ENCODE measurements at regions not wholly inside any gene's neighbourhood (a gene's known extent, or its start where the extent isn't known, plus 50 kb on each side); places are given as distances from the start of the nearest gene placed in this dataset.

DNA sequence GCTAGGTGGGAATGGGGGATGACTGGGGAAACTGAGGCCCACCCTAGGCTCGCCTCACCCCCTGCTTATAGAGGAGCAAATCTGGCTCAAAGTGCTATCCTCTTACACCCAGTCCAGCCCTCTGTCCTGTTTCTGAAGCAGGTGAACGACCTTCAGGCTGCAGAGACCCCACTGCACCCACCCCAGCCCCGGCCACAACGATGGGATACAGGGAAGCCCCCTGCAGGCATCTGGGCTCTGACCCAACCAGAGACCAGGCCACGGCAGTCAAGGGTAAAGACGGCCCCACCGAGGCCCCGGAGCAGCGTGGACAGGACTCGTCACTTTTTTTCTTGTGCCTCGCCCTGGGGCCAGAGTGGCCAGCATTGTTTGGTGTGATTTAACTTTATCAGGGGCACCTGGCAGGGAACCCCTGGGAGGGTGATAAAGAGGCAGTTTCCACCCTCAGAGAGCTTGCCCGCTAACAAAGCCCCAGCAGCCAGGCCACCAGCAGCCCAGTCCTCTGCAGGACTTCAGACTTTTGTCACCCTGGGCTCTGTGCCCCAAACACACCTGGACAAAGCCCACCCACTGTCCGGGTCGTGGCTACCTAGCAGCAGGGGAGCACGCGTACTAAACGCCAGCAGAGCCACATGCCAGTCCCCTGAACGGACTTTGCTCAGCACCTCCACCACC, 612.6 kb downstream of the TBC1D22A start:
- DNase-seq (ENCODE audit: insufficient read length, low spot score) (no peak), FAIRE-seq (no peak)
- TF ChIP-seq TAF1 (IDR thresholded peaks at IDR 0.05; ENCODE audit: low read depth, low read length) = no peak
- no peak for TF ChIP-seq POU2F2 (IDR thresholded peaks at IDR 0.05; ENCODE audit: low read depth, low read length)
- TF ChIP-seq PAX5 (IDR thresholded peaks at IDR 0.05; ENCODE audit: insufficient read depth, low read length, severe bottlenecking) = no peak
- no peak for TF ChIP-seq SPI1 (IDR thresholded peaks at IDR 0.05; ENCODE audit: low read depth, low read length)
- TF ChIP-seq POLR2A (IDR thresholded peaks at IDR 0.05; ENCODE audit: low read depth, low read length) = no peak
- TF ChIP-seq POLR2AphosphoS5 (IDR thresholded peaks at IDR 0.05; ENCODE audit: low read depth, low read length) = no peak

GRCh38 chr22:47374273-47374771, 611.9 kb downstream of the TBC1D22A start:
- FAIRE-seq = no peak
- no peak for DNase-seq (ENCODE audit: insufficient read length, low spot score)
- TF ChIP-seq SPI1 (IDR thresholded peaks at IDR 0.05; ENCODE audit: low read depth, low read length) (no peak), PAX5 (IDR thresholded peaks at IDR 0.05; ENCODE audit: insufficient read depth, low read length, severe bottlenecking) (no peak), POU2F2 (IDR thresholded peaks at IDR 0.05; ENCODE audit: low read depth, low read length) (no peak)

DNA sequence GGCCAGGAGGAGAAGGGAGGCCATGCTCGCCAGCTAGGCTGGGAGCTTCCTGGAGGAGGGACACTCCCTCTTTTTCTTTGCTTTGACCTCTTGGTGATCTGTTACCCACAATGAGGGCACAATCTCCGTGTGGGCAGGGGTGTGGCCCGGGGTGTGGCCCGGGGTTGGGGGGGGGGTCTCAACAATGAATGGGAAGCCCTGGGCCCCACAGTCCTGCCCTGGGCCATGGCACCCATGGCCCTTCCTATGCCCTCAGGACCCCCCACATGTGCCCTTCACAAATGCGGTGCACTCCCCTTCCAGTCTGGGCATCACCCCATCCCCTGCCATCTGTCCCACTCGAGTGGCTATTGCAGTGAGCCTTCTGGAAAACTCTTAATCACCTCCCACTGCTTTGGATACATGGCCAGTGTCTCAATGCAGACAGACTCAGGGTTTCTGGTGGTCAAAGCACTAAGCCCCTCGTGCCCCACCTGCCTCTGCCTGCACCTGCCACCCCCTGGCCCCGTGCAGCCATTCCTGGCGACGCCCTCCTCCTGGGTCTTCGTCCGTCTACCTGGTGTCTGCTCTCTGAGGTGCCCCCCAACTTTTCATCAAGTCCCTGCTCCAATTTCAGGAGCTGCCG, 611.3 kb downstream of the TBC1D22A start:
- no peak for DNase-seq (ENCODE audit: insufficient read length, low spot score)
- TF ChIP-seq POLR2A (IDR thresholded peaks at IDR 0.05; ENCODE audit: low read depth, low read length) = no peak
- TF ChIP-seq POLR2AphosphoS5 (IDR thresholded peaks at IDR 0.05; ENCODE audit: low read depth, low read length) = no peak
- FAIRE-seq = no peak

DNA sequence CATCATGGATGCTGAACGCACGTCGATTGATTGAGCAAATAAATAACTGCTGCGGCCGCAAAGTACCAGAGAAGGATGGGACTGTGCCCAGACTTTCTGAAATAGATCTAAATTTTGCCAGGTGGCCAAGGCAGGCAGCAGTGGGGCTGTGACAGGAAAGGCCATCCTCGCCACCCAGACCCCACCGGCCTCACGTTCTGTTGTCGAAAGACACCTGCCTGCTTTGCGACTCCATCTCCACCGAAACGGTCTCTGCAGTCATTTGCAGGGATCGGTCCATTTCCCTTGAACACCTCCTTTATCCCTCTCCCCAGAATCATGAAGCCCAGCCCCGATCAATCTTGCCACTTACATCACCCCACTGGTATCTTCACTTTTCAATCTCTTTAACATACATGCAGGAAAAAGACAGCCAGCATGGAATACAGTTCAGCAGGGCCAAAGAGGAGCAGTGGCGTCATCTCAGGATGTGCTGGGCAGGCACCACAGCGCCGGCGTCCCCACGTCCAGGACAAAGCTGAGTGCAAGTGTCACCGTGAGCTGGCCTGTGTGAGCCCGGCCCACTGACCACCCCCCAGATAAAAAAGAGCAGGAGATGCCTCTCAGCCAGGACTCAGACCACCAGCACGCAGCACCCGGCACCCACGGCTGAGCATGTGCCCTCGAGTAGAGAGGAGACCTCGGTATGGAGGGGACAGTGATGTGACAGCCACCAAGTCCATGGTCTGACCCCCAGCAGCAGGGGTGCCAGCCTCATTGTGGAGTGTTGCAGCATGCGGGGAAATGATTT, 610.3 kb downstream of the TBC1D22A start:
- no peak for FAIRE-seq
- DNase-seq (ENCODE audit: insufficient read length, low spot score) = no peak
- TF ChIP-seq PAX5 (IDR thresholded peaks at IDR 0.05; ENCODE audit: insufficient read depth, low read length, severe bottlenecking) (no peak), SPI1 (IDR thresholded peaks at IDR 0.05; ENCODE audit: low read depth, low read length) (no peak), POU2F2 (IDR thresholded peaks at IDR 0.05; ENCODE audit: low read depth, low read length) (no peak), POLR2A (IDR thresholded peaks at IDR 0.05; ENCODE audit: low read depth, low read length) (no peak), POLR2AphosphoS5 (IDR thresholded peaks at IDR 0.05; ENCODE audit: low read depth, low read length) (no peak), TAF1 (IDR thresholded peaks at IDR 0.05; ENCODE audit: low read depth, low read length) (no peak)

- no peak for FAIRE-seq
- no peak for DNase-seq (ENCODE audit: insufficient read length, low spot score)
- TF ChIP-seq POLR2A (IDR thresholded peaks at IDR 0.05; ENCODE audit: low read depth, low read length) (no peak), POLR2AphosphoS5 (IDR thresholded peaks at IDR 0.05; ENCODE audit: low read depth, low read length) (no peak), SPI1 (IDR thresholded peaks at IDR 0.05; ENCODE audit: low read depth, low read length) (no peak), PAX5 (IDR thresholded peaks at IDR 0.05; ENCODE audit: insufficient read depth, low read length, severe bottlenecking) (no peak), TAF1 (IDR thresholded peaks at IDR 0.05; ENCODE audit: low read depth, low read length) (no peak), POU2F2 (IDR thresholded peaks at IDR 0.05; ENCODE audit: low read depth, low read length) (no peak)
Observed at GRCh38 chr22:47372111-47372581, 609.7 kb downstream of the TBC1D22A start.

DNA sequence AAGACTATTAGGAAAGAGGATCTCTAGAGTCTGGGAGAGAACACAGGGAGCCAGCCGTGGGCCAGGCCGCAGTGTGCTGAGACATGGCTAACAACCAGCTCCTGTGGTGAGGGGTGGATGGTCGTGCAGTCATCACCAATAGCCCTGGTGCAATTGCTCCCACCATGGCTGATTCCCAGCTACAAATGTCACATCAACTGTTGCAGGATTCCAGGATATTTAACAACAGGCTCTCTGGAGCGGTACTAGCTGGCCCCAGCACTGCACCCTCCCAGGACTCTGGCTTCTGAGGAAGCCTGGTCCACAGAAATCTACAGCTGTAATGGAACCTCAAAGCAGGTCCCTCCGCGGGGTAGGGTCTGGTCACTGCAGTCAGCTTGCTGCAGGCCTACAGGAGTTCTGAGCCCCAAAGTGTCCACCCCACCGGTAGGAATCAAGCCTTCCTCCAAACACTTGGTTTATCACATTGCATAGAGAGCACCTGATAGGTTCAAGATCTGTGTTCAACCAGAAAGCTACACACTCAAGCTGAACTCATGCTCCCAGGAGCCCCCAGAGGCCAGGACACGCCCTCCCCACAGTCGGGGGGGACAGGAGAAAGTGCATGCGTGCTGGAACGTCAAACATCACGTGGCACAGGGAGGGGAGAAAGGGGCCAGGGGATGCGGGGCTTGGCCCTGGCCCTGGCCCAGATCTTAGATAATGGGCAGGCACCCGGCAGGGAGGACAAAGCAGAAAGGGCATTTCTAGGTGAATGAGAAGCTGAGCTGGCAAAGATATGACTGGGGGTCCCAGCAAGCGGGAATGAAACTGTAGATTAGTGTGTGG, 609.0 kb downstream of the TBC1D22A start:
- DNase-seq (ENCODE audit: insufficient read length, low spot score) (no peak), FAIRE-seq (no peak)
- TF ChIP-seq POLR2AphosphoS5 (IDR thresholded peaks at IDR 0.05; ENCODE audit: low read depth, low read length) = no peak
- no peak for TF ChIP-seq SPI1 (IDR thresholded peaks at IDR 0.05; ENCODE audit: low read depth, low read length)
- no peak for TF ChIP-seq POLR2A (IDR thresholded peaks at IDR 0.05; ENCODE audit: low read depth, low read length)
- no peak for TF ChIP-seq TAF1 (IDR thresholded peaks at IDR 0.05; ENCODE audit: low read depth, low read length)
- no peak for TF ChIP-seq PAX5 (IDR thresholded peaks at IDR 0.05; ENCODE audit: insufficient read depth, low read length, severe bottlenecking)
- no peak for TF ChIP-seq POU2F2 (IDR thresholded peaks at IDR 0.05; ENCODE audit: low read depth, low read length)

- DNase-seq (ENCODE audit: insufficient read length, low spot score) (no peak), FAIRE-seq (no peak)
- TF ChIP-seq PAX5 (IDR thresholded peaks at IDR 0.05; ENCODE audit: insufficient read depth, low read length, severe bottlenecking) (no peak), POLR2A (IDR thresholded peaks at IDR 0.05; ENCODE audit: low read depth, low read length) (no peak), POU2F2 (IDR thresholded peaks at IDR 0.05; ENCODE audit: low read depth, low read length) (no peak), POLR2AphosphoS5 (IDR thresholded peaks at IDR 0.05; ENCODE audit: low read depth, low read length) (no peak), SPI1 (IDR thresholded peaks at IDR 0.05; ENCODE audit: low read depth, low read length) (no peak), TAF1 (IDR thresholded peaks at IDR 0.05; ENCODE audit: low read depth, low read length) (no peak)
Observed at GRCh38 chr22:47370448-47371262, 608.2 kb downstream of the TBC1D22A start.

GRCh38 chr22:47369431-47370015, 607.1 kb downstream of the TBC1D22A start:
- TF ChIP-seq PAX5 (IDR thresholded peaks at IDR 0.05; ENCODE audit: insufficient read depth, low read length, severe bottlenecking) = no peak
- no peak for TF ChIP-seq TAF1 (IDR thresholded peaks at IDR 0.05; ENCODE audit: low read depth, low read length)
- TF ChIP-seq SPI1 (IDR thresholded peaks at IDR 0.05; ENCODE audit: low read depth, low read length) = no peak
- TF ChIP-seq POLR2AphosphoS5 (IDR thresholded peaks at IDR 0.05; ENCODE audit: low read depth, low read length) = no peak
- TF ChIP-seq POU2F2 (IDR thresholded peaks at IDR 0.05; ENCODE audit: low read depth, low read length) = no peak
- TF ChIP-seq POLR2A (IDR thresholded peaks at IDR 0.05; ENCODE audit: low read depth, low read length) = no peak
- no peak for FAIRE-seq
- DNase-seq (ENCODE audit: insufficient read length, low spot score) = no peak

All from GM12891 (cell line).